Lung (tissue), 11 donors: ENCODE measurements at regions not wholly inside any gene's neighbourhood (a gene's known extent, or its start where the extent isn't known, plus 50 kb on each side); places are given as distances from the start of the nearest gene placed in this dataset.

Source experiments
- ATAC-seq: fragments of 200-7000 bp; cut with Tn5 transposase; one replicate; pipeline ENCODE4 v1.9.1; 2020; ENCODE audit warnings: moderate number of reproducible peaks; ENCODE audit not compliant: insufficient read depth, low FRiP score
- DNase-seq, 3 donors: peaks; one replicate each; pipeline ENCODE4 v3.0.0-alpha.2; 2013 to 2017
- H3K27ac ChIP-seq, 2 donors: one replicate each; pipeline ENCODE4 v1.5.1; 2013; ENCODE audit warnings: mild to moderate bottlenecking in 2 of 2, moderate library complexity in 2 of 2, control low read depth in 1 of 2, inconsistent platforms in 1 of 2, low read depth in 1 of 2, low read length in 1 of 2
- H3K27me3 ChIP-seq, 3 donors: one replicate each; pipeline ENCODE4 v1.5.1; 2013; ENCODE audit warnings: low read length in 2 of 3; ENCODE audit not compliant: control insufficient read depth in 3 of 3, insufficient read depth in 3 of 3
- H3K36me3 ChIP-seq, 4 donors: one replicate each; pipeline ENCODE4 v1.5.1; 2013; ENCODE audit warnings: low read length in 4 of 4, mild to moderate bottlenecking in 1 of 4, moderate library complexity in 1 of 4; ENCODE audit not compliant: control insufficient read depth in 4 of 4, insufficient read depth in 4 of 4
- H3K4me1 ChIP-seq, 5 donors: one replicate each; pipeline ENCODE4 v1.5.1; 2013; ENCODE audit warnings: low read length in 5 of 5, mild to moderate bottlenecking in 2 of 5, moderate library complexity in 1 of 5; ENCODE audit not compliant: control insufficient read depth in 5 of 5, insufficient read depth in 5 of 5
- H3K4me3 ChIP-seq: one replicate; pipeline ENCODE4 v1.5.1; 2013; ENCODE audit warnings: mild to moderate bottlenecking, control low read depth, moderate library complexity
- H3K9ac ChIP-seq, 2 donors: one replicate each; pipeline ENCODE4 v1.5.1; 2013; ENCODE audit warnings: low read length in 2 of 2, control low read depth in 1 of 2; ENCODE audit not compliant: insufficient read depth in 1 of 2
- H3K9me3 ChIP-seq, 4 donors: one replicate each; pipeline ENCODE4 v1.5.1; 2013; ENCODE audit warnings: low read length in 3 of 4, mild to moderate bottlenecking in 1 of 4, moderate library complexity in 1 of 4; ENCODE audit not compliant: control insufficient read depth in 4 of 4, insufficient read depth in 3 of 4
- WGBS, 2 donors: extraction: QIAGEN DNeasy Blood & Tissue Kit; methylation state at CpG; one replicate each; pipeline ENCODE4 v1.1.7; 2013; 5-methylcytosine and 5-hydroxymethylcytosine counted together
- TF ChIP-seq, protein P1 (sequence below): IDR thresholded peaks from 2 replicates; pipeline ENCODE4 v1.5.1; 2012; ENCODE audit warnings: mild to moderate bottlenecking; ENCODE audit errors: control extremely low read depth, extremely low read depth
- donor health status: control.
- donor health status: control.
- donor health status: Bipolar disorder and iron deficiency.
- donor health status: healthy.
- donor health status: DM: yes; HTN: yes; CAD: no.

DNA sequence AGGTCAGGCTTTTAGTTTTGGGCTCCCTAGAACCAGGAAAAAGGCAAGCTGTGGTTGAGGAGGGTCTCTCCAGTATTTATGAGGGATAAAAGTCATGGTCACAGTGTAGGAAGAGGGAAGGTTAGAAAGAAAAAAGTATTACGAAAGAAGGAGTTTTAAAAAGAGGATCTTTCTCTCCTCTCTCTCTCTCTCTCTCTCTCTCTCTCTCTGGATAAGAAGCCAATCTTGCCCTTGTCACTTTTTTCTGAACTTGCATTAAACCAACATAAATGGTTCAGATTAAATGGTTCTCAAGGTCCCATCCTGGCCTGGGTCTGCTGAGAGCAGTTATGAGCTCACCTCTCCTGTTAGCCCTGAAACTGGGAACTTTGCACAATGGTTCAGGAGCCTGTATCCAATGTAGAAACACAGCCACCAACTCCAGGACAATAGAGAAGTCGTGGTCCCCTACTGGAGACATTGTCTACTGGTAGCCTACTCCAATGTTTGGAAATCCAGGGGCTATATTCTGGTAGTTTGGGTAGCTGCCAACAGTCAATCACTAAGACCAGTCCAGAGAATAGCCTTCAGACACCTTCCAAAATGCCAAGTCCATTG, 131.9 kb downstream of the DAD1 start:
- WGBS, 2 donors = 34 to 58% methylated on average over 2 of the region's 2 CpGs
- Histone ChIP-seq H3K9me3 (no peaks in the 10 kb centered on the region), H3K9ac (no peak overlapping the region), H3K27me3 (no peaks in the 10 kb centered on the region), H3K4me1 (peaks cover 0 to 12% (median 2%) of the 10 kb centered on the region in 5 donors), H3K27ac (no peak overlapping the region), H3K4me3 (no peak overlapping the region), H3K36me3 (no peaks in the 10 kb centered on the region)
- TF ChIP-seq, protein P1, sequence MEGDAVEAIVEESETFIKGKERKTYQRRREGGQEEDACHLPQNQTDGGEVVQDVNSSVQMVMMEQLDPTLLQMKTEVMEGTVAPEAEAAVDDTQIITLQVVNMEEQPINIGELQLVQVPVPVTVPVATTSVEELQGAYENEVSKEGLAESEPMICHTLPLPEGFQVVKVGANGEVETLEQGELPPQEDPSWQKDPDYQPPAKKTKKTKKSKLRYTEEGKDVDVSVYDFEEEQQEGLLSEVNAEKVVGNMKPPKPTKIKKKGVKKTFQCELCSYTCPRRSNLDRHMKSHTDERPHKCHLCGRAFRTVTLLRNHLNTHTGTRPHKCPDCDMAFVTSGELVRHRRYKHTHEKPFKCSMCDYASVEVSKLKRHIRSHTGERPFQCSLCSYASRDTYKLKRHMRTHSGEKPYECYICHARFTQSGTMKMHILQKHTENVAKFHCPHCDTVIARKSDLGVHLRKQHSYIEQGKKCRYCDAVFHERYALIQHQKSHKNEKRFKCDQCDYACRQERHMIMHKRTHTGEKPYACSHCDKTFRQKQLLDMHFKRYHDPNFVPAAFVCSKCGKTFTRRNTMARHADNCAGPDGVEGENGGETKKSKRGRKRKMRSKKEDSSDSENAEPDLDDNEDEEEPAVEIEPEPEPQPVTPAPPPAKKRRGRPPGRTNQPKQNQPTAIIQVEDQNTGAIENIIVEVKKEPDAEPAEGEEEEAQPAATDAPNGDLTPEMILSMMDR = no peak
- ATAC-seq (no peak), DNase-seq (no peak)

DNA sequence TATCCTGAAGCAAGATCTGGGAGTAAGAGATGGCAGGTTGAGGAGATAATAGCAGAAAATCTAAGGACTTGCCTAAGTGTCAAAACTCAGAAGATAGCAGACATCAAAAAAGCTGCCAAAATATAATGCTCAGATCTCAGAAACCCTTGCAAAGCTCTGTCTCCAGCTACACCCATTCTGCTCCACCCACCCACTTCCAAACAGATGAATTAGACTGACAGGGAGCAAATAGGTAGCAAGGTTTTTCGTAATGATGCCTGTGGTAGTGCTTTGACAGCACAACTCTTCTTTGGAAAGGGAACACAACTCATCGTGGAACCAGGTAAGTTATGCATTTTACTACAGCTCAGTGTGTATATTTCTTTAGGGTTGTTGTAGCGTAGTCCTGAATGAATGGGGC, 132.6 kb downstream of the DAD1 start:
- no peaks in the 10 kb centered on the region for H3K27me3 ChIP-seq
- no peaks in the 10 kb centered on the region for H3K36me3 ChIP-seq
- peaks cover 0 to 12% (median 2%) of the 10 kb centered on the region in 5 donors for H3K4me1 ChIP-seq
- no peak overlapping the region for H3K4me3 ChIP-seq
- H3K27ac ChIP-seq = no peak overlapping the region
- H3K9ac ChIP-seq = no peak overlapping the region
- H3K9me3 ChIP-seq = no peaks in the 10 kb centered on the region
- TF ChIP-seq, protein P1 = no peak
- ATAC-seq (no peak), DNase-seq (no peak)
- WGBS, 2 donors = 74 to 91% methylated on average over 3 of the region's 3 CpGs

DNA sequence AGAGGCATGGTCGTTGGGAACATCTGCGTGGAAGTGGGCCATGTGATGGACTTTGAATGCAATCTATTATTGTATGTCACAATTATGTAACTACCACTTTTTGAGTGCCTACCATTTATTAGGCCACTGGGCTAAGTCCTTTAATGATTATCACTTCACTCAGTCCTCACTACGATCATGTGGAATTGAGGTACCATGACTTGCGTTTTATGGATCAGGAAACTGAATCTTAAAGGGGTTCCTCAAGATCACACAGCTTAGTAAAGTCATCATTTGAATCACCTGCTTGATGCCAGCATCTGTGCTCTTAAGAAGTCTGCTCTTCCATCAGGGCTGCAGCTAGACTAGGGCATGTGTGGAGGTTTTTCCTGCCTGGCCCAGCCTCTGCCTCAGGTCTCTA, 136.7 kb downstream of the DAD1 start:
- H3K27ac ChIP-seq = no peak overlapping the region
- H3K27me3 ChIP-seq = no peaks in the 10 kb centered on the region
- no peak overlapping the region for H3K4me3 ChIP-seq
- H3K9me3 ChIP-seq = no peaks in the 10 kb centered on the region
- H3K36me3 ChIP-seq = no peaks in the 10 kb centered on the region
- H3K9ac ChIP-seq = no peak overlapping the region
- peaks cover 0 to 5% (median 0%) of the 10 kb centered on the region in 5 donors for H3K4me1 ChIP-seq
- ATAC-seq (no peak), DNase-seq (no peak)
- TF ChIP-seq, protein P1 = no peak
- 65 to 79% methylated on average over 4 of the region's 4 CpGs for WGBS, 2 donors

DNA sequence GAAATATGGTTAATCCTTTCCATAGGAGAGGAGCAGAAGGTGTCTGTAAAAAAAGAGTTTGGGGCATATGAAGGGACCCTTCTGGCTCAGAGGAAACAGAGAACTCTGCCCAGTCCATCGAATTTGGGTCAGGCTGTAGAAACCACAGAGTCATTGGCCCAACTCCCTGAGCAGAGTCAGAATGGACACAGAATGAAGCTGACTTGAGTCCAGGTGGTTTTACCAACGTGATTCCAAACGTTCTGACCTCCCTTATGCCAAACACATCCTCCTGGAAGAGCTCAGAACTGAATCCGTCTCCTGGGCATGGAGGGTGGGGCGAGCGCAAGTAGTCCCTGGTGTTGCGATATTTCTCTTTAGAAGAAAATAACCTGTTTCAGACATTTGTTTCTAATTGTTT, 138.8 kb downstream of the DAD1 start:
- Histone ChIP-seq H3K27me3 (no peaks in the 10 kb centered on the region), H3K36me3 (no peaks in the 10 kb centered on the region), H3K9ac (no peak overlapping the region), H3K4me1 (peaks cover 0 to 5% (median 0%) of the 10 kb centered on the region in 5 donors), H3K9me3 (no peaks in the 10 kb centered on the region), H3K4me3 (no peak overlapping the region), H3K27ac (no peak overlapping the region)
- WGBS, 2 donors = 83 to 89% methylated on average over 7 of the region's 7 CpGs
- DNase-seq = no peak
- ATAC-seq = no peak
- TF ChIP-seq, protein P1 = no peak
